Omental fat pad (tissue), 3 donors: ENCODE measurements at regions not wholly inside any gene's neighbourhood (a gene's known extent, or its start where the extent isn't known, plus 50 kb on each side); places are given as distances from the start of the nearest gene placed in this dataset.

Experiments
- ATAC-seq: fragments of 150-250 bp; one replicate; pipeline ENCODE4 v1.9.1; 2016; ENCODE audit warnings: mild to moderate bottlenecking, moderate library complexity; ENCODE audit not compliant: low FRiP score
- DNase-seq: peaks from one replicate; pipeline ENCODE4 v3.0.0-alpha.2; 2019; ENCODE audit warnings: low spot score
- TF ChIP-seq, protein P1 (sequence below), 3 donors: fragments of 450-650 bp; IDR thresholded peaks; one replicate each; pipeline ENCODE4 v1.5.1; 2016 to 2017; ENCODE audit warnings: antibody characterized with exemption in 3 of 3, mild to moderate bottlenecking in 3 of 3, moderate library complexity in 2 of 3

- no peak for ATAC-seq
- TF ChIP-seq, protein P1, sequence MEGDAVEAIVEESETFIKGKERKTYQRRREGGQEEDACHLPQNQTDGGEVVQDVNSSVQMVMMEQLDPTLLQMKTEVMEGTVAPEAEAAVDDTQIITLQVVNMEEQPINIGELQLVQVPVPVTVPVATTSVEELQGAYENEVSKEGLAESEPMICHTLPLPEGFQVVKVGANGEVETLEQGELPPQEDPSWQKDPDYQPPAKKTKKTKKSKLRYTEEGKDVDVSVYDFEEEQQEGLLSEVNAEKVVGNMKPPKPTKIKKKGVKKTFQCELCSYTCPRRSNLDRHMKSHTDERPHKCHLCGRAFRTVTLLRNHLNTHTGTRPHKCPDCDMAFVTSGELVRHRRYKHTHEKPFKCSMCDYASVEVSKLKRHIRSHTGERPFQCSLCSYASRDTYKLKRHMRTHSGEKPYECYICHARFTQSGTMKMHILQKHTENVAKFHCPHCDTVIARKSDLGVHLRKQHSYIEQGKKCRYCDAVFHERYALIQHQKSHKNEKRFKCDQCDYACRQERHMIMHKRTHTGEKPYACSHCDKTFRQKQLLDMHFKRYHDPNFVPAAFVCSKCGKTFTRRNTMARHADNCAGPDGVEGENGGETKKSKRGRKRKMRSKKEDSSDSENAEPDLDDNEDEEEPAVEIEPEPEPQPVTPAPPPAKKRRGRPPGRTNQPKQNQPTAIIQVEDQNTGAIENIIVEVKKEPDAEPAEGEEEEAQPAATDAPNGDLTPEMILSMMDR (IDR thresholded peaks at IDR 0.05): no peak
- no peak for DNase-seq
These were observed 55.0 kb downstream of the TMEM30B start for GRCh38 chr14:61226015-61226654.

DNA sequence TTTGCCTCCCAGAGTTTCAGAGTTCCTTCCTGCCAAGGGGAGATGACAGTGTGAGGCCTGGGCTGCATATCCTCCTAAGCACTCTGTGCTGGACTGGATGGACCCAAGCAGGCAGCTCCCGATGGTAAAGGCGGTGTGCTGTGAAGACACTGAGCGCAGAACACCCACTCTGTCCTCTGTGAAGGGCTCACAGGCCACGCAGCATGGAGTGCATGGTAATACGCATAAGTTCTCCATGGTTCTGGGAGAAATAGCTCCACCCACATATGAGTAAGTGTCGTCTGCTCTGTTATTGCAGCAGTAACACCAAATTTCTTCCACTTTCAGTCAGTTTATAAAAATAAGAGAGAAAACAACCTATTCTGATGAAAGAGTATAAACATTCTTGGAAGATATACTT is 55.8 kb downstream of the TMEM30B start:
- DNase-seq: no peak
- no peak for ATAC-seq
- TF ChIP-seq, protein P1 (IDR thresholded peaks at IDR 0.05): no peak

GRCh38 chr14:61223552-61223951 is 57.6 kb downstream of the TMEM30B start:
- DNase-seq (no peak), ATAC-seq (no peak)
- TF ChIP-seq, protein P1 (IDR thresholded peaks at IDR 0.05): no peak

- ATAC-seq (no peak), DNase-seq (no peak)
- TF ChIP-seq, protein P1 (IDR thresholded peaks at IDR 0.05): no peak
These were observed 58.8 kb downstream of the TMEM30B start for GRCh38 chr14:61222388-61222787.

DNA sequence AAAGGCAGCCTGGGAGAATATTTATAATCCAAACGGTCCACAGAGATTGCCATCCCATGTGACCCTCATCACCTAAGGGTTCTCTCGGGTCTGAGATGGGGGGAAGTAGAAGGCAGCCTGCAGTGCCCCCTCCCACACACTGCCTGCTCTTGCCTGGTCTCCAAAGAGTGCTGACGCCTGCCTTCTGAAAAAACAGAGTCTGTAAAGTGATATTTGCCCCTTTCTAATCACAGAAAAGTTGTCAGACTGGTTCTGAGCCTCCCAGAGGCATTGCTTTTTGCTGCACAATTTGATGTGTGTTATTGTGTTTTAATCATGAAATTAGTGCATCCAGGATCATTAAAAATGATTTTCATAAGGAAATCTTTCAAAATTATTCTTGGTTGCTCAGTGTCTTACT is 59.2 kb downstream of the TMEM30B start:
- DNase-seq (no peak), ATAC-seq (no peak)
- TF ChIP-seq, protein P1 (IDR thresholded peaks at IDR 0.05): no peak

- DNase-seq (no peak), ATAC-seq (no peak)
- TF ChIP-seq, protein P1 (IDR thresholded peaks at IDR 0.05): no peak
These were observed 61.5 kb downstream of the TMEM30B start for GRCh38 chr14:61219673-61220072.

DNA sequence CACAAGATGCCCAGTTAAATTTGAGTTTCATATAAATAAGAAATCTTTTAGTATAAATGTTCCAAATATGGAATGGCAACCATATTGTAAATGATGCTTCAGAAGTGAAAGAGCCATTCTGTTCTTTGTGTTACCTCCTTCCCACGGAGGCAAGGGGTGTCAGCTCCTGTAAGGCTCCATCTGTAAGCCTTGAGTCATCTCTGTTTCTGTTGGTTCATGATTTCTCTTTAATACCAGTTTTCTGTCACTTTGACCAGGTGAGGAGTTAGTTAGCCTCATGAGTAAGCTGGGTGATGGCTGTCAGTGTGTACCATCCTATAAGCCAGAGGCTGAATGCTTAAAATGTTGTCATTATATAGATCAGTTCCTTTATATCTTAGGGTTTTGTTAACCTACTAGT is 61.9 kb downstream of the TMEM30B start:
- TF ChIP-seq, protein P1 (IDR thresholded peaks at IDR 0.05): no peak
- DNase-seq: no peak
- no peak for ATAC-seq
